Hindlimb muscle (tissue), 1 donor: ENCODE measurements at regions not wholly inside any gene's neighbourhood (a gene's known extent, or its start where the extent isn't known, plus 50 kb on each side); places are given as distances from the start of the nearest gene placed in this dataset.
A peak's percentile ranks its signal among the peaks of the same experiment; 100 is the strongest.
"Not testable (repeated sequence)": the region's sequence is repeated elsewhere in the genome, so short reads cannot be mapped to it uniquely, and the experiment has no call there.

Experiments
- DNase-seq: peaks from one replicate; pipeline ENCODE4 v3.0.0-alpha.2; 2013

DNA sequence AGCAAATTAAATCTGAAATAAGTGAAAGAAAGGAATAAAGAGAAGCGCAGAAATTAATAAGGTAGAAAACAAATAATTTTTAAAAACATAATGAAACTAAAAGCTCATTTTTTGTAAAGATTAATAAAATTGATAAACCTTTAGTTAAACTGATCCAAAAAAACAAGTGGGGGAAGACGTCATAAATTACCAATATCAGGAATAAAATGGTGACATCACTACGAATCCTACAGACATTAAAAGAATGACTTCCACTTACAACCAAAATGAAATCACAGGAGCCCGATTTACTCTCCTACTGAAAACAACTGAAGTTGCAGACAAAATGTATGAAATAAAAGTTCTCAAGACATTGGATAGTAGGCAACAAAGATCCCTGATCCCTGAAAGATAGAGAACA, 68.1 kb upstream of the IFFO2 start:
- no peak for DNase-seq

DNA sequence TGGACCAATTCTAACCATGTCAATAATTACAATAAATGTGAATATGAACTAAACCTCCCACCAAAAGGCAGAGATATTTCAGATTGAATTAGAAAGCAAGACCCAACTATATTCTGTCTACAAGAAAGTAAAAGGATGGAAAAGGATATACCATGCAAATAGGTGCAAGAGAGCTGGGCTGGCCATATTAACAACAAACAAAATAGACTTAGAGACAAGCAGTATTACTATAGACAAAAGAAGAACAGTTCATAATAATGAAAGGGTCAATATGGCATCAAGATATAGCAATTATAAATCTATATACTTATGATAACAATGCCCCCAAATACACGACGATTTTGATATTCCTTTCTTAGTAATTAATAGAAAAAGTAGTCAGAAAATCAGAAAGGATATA, 67.3 kb upstream of the IFFO2 start:
- no peak for DNase-seq

DNA sequence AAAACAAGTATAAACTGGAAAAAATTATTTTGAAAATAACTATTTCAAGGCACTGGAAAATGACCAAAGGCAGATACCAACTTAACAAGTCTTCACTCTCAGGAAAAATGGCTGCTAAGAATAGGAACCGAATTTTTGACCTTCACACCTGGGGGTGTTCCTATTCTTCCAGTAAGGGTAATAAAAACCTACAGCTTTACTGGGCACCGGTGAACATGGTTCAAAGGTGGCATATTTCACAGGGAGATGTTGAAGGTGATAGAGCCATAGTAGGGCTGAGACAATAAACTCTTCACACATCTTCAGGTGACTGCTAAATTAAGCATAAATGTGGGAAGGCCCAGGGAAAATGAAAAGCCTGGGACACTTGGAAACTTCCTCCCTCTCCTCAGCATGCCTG, 65.4 kb upstream of the IFFO2 start:
- DNase-seq, result no peak

DNA sequence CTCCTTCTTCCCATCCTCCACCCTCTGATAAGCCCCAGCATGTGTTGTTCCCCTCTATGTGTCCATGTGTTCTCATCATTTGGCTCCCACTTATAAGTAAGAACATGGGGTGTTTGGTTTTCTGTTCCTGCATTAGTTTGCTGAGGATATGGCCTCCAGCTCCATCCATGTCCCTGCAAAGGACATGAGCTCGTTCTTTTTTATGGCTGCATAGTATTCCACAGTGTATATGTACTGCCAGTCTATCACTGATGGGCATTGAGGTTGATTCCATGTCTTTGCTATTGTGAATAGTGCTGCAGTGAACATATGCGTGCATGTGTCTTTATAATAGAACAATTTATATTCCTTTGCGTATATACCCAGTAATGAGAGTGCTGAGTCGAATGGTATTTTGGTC, 62.8 kb upstream of the IFFO2 start:
- DNase-seq, result not testable (repeated sequence)

GRCh38 chr1:19015476-19015875, 59.0 kb upstream of the IFFO2 start:
- no peak for DNase-seq

GRCh38 chr1:19014765-19015164, 58.3 kb upstream of the IFFO2 start:
- DNase-seq, result no peak

DNA sequence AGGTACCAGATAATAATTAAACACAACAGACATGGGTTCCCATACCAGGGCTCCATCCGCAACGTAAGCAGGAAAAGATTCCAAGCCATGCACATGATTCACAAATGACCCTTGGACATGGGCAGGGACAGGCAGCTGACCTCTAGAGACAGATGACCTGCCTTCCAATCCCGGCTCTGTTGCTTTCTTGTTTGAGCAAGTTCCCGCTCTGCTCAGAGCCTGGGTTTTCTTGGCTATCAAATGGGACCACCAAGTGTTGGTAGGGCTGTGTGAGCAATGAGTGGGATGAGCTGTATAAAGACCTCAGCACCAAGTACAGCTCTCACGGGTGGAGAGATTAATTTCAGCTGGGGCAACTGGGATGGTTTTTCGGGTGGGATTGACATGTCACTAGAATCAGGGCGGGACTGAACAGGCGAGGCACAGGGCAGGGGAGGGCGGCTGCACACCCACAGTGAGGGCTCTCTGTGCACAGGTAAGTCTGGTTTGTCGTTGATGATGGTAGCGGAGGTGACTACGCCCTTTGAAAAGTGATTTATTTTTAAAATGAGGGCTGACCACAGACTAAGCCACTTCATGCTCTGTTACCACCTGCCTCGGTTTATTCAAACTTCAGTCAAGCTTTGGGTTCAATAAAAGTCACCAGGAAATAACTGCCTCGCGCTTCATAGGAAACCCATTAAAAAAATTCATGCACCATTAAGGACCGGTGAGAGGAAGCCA, 57.5 kb upstream of the IFFO2 start:
- no peak for DNase-seq

GRCh38 chr1:19011845-19012231, 55.4 kb upstream of the IFFO2 start:
- no peak for DNase-seq

DNA sequence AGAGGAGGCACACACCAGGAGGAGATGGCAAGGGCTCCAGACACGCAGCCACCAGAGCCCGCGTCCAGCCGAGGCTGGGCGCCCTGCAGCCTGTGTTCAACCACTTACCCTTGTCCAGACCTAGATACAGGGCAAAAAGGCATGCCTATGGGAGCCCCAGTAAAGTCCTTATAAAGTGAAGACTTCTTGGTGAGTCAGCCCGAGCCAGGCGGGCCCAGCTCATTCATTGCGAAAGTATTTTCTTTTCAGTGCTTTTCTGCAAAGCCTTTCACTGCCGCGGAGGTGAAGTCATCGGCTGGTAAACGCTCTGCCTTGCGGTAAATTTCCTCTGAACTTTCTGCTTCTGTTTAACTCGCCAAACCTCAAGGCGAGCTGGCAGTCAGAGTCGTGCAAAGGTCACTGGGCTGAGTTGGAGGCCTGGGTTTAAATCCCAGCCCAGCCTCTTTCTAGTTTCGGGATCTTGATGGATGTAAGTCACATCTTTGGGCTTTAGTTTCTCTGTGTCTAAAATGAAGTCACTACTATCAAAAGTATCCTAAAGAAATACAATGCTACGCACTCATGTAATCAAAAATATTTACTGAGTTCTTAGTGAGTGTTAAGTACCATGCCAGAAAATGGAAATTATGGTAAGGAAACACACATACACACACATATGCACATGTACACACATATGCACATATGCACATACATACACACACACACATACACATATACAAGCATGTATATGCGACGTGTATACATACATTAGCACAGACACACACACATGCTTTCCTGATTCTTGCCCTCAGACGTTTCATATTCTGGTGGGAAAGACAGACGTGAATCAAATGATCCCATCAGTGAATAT, 54.7 kb upstream of the IFFO2 start:
- DNase-seq, result peak; percentile 23

- no peak for DNase-seq
Observed at GRCh38 chr1:19010503-19010902, 54.0 kb upstream of the IFFO2 start.

DNA sequence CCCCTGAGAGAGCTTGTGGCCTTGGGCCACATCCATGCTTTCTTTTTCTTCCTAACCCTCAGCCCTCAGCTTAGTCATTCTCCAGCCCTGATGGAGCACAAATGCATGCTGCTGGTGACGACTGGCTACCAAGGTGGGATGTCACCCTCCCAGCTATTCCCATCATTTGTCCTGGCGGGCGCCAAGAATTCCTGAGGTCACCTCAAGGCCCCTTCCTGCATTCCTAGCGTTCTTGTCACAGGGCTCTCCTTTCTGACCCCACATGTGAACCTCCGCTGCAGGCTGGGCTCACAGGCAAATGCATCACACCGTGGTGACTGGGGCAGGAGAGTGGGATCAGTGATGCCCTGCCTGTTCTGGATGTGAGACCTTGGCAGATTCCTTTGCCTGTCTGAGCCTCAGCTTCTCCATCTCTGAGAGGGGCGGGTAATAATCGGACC, 53.4 kb upstream of the IFFO2 start:
- no peak for DNase-seq

DNA sequence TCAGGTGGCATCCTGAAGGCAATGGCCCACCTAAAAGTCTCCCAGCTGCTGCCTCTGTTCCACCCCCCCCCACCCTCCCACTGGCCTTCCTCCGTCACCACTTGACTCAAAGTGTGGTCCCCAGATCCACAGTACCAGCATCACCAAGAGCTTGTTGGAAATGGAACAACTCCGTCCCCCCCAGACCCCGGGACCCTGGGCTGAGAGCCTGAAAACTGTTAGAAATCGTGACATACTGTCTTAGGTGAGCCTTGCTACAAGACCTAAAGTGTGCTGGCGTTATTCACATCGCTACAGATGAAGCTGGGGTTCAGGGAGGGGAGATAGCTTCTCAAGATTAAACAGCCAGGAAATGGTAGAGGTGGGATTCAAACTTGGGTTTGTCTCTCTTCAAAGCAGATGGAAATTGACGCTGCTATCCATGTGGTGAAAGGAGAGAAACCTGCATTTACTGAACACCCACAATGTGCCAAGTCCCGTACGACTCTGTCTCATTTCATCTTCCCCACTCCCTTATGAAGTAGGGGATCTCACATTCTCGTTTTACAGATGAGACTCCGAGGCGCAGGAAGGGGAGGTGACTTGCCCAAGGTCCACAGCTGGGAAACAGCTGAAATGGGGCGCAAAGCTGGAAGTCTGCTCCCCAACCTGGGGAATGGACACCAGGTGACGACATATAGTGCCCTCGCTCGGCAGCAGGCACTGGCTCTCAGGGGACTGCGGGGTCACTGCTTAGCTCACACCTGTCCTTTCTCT, 52.8 kb upstream of the IFFO2 start:
- no peak for DNase-seq

DNA sequence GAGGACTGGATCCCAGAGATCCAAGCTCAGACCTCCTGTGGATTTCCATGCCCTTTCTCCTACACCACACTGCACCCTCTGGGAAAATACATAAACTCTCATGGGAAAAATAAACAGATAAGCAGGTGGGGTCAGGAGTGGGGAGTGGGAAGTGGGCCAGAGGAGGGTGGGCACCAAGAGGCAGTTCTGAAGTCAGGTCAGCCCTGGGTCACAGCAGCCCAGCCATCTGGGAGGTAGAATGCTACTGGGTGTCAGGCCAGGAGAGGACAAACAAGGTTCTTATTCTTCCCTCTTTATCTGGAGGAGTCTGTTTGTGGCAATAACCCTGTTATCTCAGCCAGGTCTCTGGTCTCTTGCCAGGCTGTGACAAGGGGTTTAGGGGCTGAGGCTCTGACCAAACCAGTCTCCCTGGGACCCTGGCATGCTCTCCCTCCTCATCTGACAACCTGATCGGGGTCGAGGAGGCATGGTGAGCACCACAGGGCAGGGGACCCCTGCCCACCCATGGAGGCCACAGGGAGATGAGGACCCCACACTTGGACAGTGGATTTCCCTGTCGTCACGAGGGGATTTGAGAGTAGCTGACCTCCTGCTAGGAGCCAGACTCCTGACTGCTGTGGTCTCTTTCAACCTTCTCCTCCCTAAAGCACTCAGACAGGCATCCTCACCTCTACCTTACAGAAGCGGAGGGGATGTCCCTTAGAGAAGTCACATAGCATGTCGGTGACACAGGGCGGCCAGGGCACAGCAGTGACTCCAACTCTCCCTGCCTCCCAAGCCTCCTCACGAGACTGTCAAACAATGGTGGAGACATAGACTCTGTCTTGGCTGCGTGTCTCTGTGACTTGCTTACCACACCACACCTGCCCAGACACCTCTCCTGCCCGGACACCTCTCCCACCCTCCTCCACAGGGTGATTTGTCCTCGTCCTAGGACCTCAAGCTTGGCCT, 51.3 kb upstream of the IFFO2 start:
- no peak for DNase-seq

- DNase-seq, result no peak
Observed at GRCh38 chr1:19006837-19007271, 50.4 kb upstream of the IFFO2 start.
